IMR-90 (cell line): ENCODE measurements at regions not wholly inside any gene's neighbourhood (a gene's known extent, or its start where the extent isn't known, plus 50 kb on each side); places are given as distances from the start of the nearest gene placed in this dataset.

Experiments
- ATAC-seq: fragments of 200-7000 bp; cut with Tn5 transposase; 2 replicates; pipeline ENCODE4 v1.9.1; 2020; ENCODE audit warnings: low read depth, mild to moderate bottlenecking, moderate library complexity
- BruUV-seq: library from RNA; stranded (reverse); fragments of 400-500 nt; replicated peaks from 2 replicates; lab custom pipeline; 2021; lab: Mats Ljungman, UMichigan
- CTCF ChIA-PET: fragments of 300-600 bp; formaldehyde crosslinking; extraction: SDS; loops from one replicate; lab custom pipeline; 2021; ENCODE audit warnings: antibody characterized with exemption; lab: Yijun Ruan, JAX
- POLR2A ChIA-PET: fragments of 300-600 bp; sonication (Branson Sonifier 250); formaldehyde crosslinking; loops from one replicate; lab custom pipeline; 2022; ENCODE audit warnings: antibody characterized with exemption; ENCODE audit not compliant: unreplicated experiment; lab: Charles Lee
- DNase-seq: peaks from one replicate; pipeline ENCODE4 v3.0.0; 2013
- H2AFZ ChIP-seq: replicated peaks from 2 replicates; pipeline ENCODE3; 2013; ENCODE audit warnings: low read length, mild to moderate bottlenecking; ENCODE audit not compliant: poor library complexity
- H2AK5ac ChIP-seq: 2 replicates; pipeline ENCODE4 v1.6.1; 2013; ENCODE audit warnings: low read depth, low read length, inconsistent platforms
- H2AK9ac ChIP-seq: replicated peaks from 2 replicates; pipeline ENCODE3; 2013; ENCODE audit warnings: mild to moderate bottlenecking, low read depth, low read length, moderate library complexity; ENCODE audit not compliant: poor library complexity
- H2BK120ac ChIP-seq: 2 replicates; pipeline ENCODE4 v1.6.1; 2013; ENCODE audit warnings: low read depth, low read length, inconsistent platforms
- H2BK15ac ChIP-seq: 3 replicates; pipeline ENCODE4 v1.6.1; 2013; ENCODE audit warnings: low read depth, low read length, inconsistent platforms
- H2BK20ac ChIP-seq: 2 replicates; pipeline ENCODE4 v1.6.1; 2013; ENCODE audit warnings: low read depth, mild to moderate bottlenecking, inconsistent platforms, low read length, moderate library complexity
- H2BK5ac ChIP-seq: 2 replicates; pipeline ENCODE4 v1.6.1; 2013; ENCODE audit warnings: mild to moderate bottlenecking, low read depth, low read length, inconsistent platforms; ENCODE audit not compliant: poor library complexity, severe bottlenecking
- H3K14ac ChIP-seq: replicated peaks from 2 replicates; pipeline ENCODE4 v1.6.1; 2013; ENCODE audit warnings: low read depth, low read length, inconsistent platforms
- H3K18ac ChIP-seq: 2 replicates; pipeline ENCODE4 v1.6.1; 2013; ENCODE audit warnings: low read depth, low read length, control low read depth
- H3K23ac ChIP-seq: 2 replicates; pipeline ENCODE4 v1.6.1; 2013; ENCODE audit warnings: low read depth, low read length, inconsistent platforms
- H3K27ac ChIP-seq: 2 replicates; pipeline ENCODE4 v1.5.1; 2013; ENCODE audit warnings: mild to moderate bottlenecking, control low read depth, low read length; ENCODE audit not compliant: insufficient read depth
- H3K27me3 ChIP-seq: 2 replicates; pipeline ENCODE4 v1.6.1; 2013; ENCODE audit warnings: low read length; ENCODE audit not compliant: control insufficient read depth, insufficient read depth
- H3K36me3 ChIP-seq: 2 replicates; pipeline ENCODE4 v1.6.1; 2013; ENCODE audit warnings: low read length, mixed read lengths; ENCODE audit not compliant: control insufficient read depth, insufficient read depth
- H3K4ac ChIP-seq: 2 replicates; pipeline ENCODE4 v1.6.1; 2013; ENCODE audit warnings: low read depth, low read length, inconsistent platforms
- H3K4me1 ChIP-seq: 2 replicates; pipeline ENCODE4 v1.6.1; 2013; ENCODE audit warnings: low read length, mixed read lengths; ENCODE audit not compliant: control insufficient read depth, insufficient read depth
- H3K4me2 ChIP-seq: 2 replicates; pipeline ENCODE4 v1.6.1; 2013; ENCODE audit warnings: low read depth, mild to moderate bottlenecking, control low read depth, low read length, moderate library complexity
- H3K4me3 ChIP-seq: 2 replicates; pipeline ENCODE4 v1.5.1; 2013; ENCODE audit warnings: low read depth, mild to moderate bottlenecking, control low read depth, low read length, moderate library complexity; ENCODE audit not compliant: insufficient read depth
- H3K56ac ChIP-seq: 2 replicates; pipeline ENCODE4 v1.6.1; 2013; ENCODE audit warnings: low read length, inconsistent platforms; ENCODE audit not compliant: insufficient read depth; ENCODE audit errors: extremely low read depth
- H3K79me1 ChIP-seq, 2 experiments: 2 replicates each; pipeline ENCODE4 v1.6.1; 2013; ENCODE audit warnings: low read length in 2 of 2, inconsistent platforms in 1 of 2, low read depth in 1 of 2
- H3K9ac ChIP-seq: 2 replicates; pipeline ENCODE4 v1.6.1; 2013; ENCODE audit warnings: low read depth, low read length, control low read depth
- H3K9me1 ChIP-seq: 2 replicates; pipeline ENCODE4 v1.6.1; 2013; ENCODE audit warnings: low read length, inconsistent platforms; ENCODE audit not compliant: insufficient read depth
- H3K9me3 ChIP-seq: 2 replicates; pipeline ENCODE4 v1.6.1; 2013; ENCODE audit warnings: low read length; ENCODE audit not compliant: control insufficient read depth, insufficient read depth
- H4K20me1 ChIP-seq: 2 replicates; pipeline ENCODE4 v1.6.1; 2013; ENCODE audit warnings: low read length, inconsistent platforms; ENCODE audit not compliant: insufficient read depth
- H4K5ac ChIP-seq: 2 replicates; pipeline ENCODE4 v1.6.1; 2013; ENCODE audit warnings: mild to moderate bottlenecking, low read depth, low read length, control low read depth
- H4K8ac ChIP-seq, 2 experiments: 2 replicates each; pipeline ENCODE4 v1.6.1; 2013; ENCODE audit warnings: low read depth in 2 of 2, low read length in 2 of 2, control low read depth in 1 of 2, inconsistent platforms in 1 of 2
- H4K91ac ChIP-seq: 2 replicates; pipeline ENCODE4 v1.6.1; 2013; ENCODE audit warnings: low read depth, low read length, inconsistent platforms; ENCODE audit not compliant: insufficient read depth
- BHLHE40 ChIP-seq: fragments of 150-350 bp; IDR thresholded peaks from 2 replicates; pipeline ENCODE4 v1.6.1; 2016; ENCODE audit warnings: mild to moderate bottlenecking, low read depth, low read length
- CEBPB ChIP-seq: IDR thresholded peaks from 2 replicates; pipeline ENCODE4 v1.6.1; 2012; ENCODE audit warnings: low read depth, low read length, improper control_type of control experiment
- MAZ ChIP-seq: IDR thresholded peaks from 2 replicates; pipeline ENCODE4 v1.6.1; 2012; ENCODE audit warnings: low read depth, mild to moderate bottlenecking, low read length, improper control_type of control experiment, moderate library complexity, borderline replicate concordance
- MXI1 ChIP-seq: IDR thresholded peaks from 2 replicates; pipeline ENCODE4 v1.6.1; 2012; ENCODE audit warnings: low read depth, mild to moderate bottlenecking, low read length, moderate library complexity, borderline replicate concordance
- POLR2A ChIP-seq: IDR thresholded peaks from 2 replicates; pipeline ENCODE4 v1.6.1; 2012; ENCODE audit warnings: mild to moderate bottlenecking, low read depth, low read length
- RAD21 ChIP-seq: IDR thresholded peaks from 2 replicates; pipeline ENCODE4 v1.6.1; 2012; ENCODE audit warnings: low read length, improper control_type of control experiment
- SMC3 ChIP-seq: fragments of 150-350 bp; IDR thresholded peaks from 2 replicates; pipeline ENCODE4 v1.6.1; 2016; ENCODE audit warnings: low read depth, mild to moderate bottlenecking, antibody characterized with exemption, low read length, moderate library complexity
- WGBS, 2 experiments: methylation state at CpG; one replicate each; pipeline versions ENCODE4 v1.1.5 to v1.1.7; 2013; ENCODE audit warnings: missing lambda C conversion rate in 2 of 2; ENCODE audit not compliant: insufficient read length in 1 of 2; ENCODE audit errors: extremely low coverage in 2 of 2; 5-methylcytosine and 5-hydroxymethylcytosine counted together
- dilution Hi-C: fragments of 300-500 bp; cut with HindIII; formaldehyde crosslinking; loops from one replicate; pipeline ENCODE4 v1.14.3; 2018; ENCODE audit warnings: low sequenced_read_pairs; ENCODE audit not compliant: unreplicated experiment
- in situ Hi-C: fragments of 300-500 bp; cut with MboI; formaldehyde crosslinking; loops from 3 replicates; pipeline ENCODE4 v1.14.3; 2019; ENCODE audit warnings: low sequenced_read_pairs, inconsistent platforms, mixed read lengths
- intact Hi-C: fragments of 100-400 bp; cut with micrococcal nuclease; formaldehyde crosslinking; loops from 2 replicates; pipeline ENCODE4 v1.10.0; 2022

GRCh38 chrX:113009837-113010236 lies 169.2 kb upstream of the AMOT start:
- Histone ChIP-seq H3K4me1 (no peaks in the 10 kb centered on the region), H3K9ac (no peak overlapping the region), H3K27ac (no peak overlapping the region), H3K4me3 (no peak overlapping the region), H2AK9ac (no peak overlapping the region), H3K36me3 (no peaks in the 10 kb centered on the region), H3K56ac (no peak overlapping the region), H4K20me1 (no peaks in the 10 kb centered on the region), H3K14ac (no peak overlapping the region), H3K4ac (no peak overlapping the region), H2BK120ac (no peak overlapping the region), H4K91ac (no peak overlapping the region), H3K23ac (no peak overlapping the region), H3K18ac (no peak overlapping the region), H4K8ac (no peak overlapping the region), H2BK15ac (no peak overlapping the region), H4K5ac (no peak overlapping the region), H2AK5ac (no peak overlapping the region), H2BK5ac (no peak overlapping the region), H3K9me1 (no peaks in the 10 kb centered on the region), H2AFZ (no peak overlapping the region), H2BK20ac (no peak overlapping the region), H3K9me3 (no peaks in the 10 kb centered on the region; the same call in 1 of the 2 replicates), H3K27me3 (no peaks in the 10 kb centered on the region; the same call in 1 of the 2 replicates), H3K4me2 (no peak overlapping the region), H3K79me1 (no peaks in the 10 kb centered on the region)
- dilution Hi-C loops (no loop called here), in situ Hi-C loops (no loop called here), intact Hi-C loops (no loop called here)
- no peak for ATAC-seq
- DNase-seq: no peak
- CTCF ChIA-PET: no interaction called here
- WGBS, 2 experiments: no CpG with 5 or more reads among the region's 1 CpG
- no TSS peak for BruUV-seq
- no peak for TF ChIP-seq CEBPB
- TF ChIP-seq POLR2A: no peak
- no peak for TF ChIP-seq MAZ
- TF ChIP-seq SMC3: no peak
- no peak for TF ChIP-seq MXI1
- no peak for TF ChIP-seq BHLHE40
- TF ChIP-seq RAD21: no peak
- POLR2A ChIA-PET: no interaction called here
